ENCODE measurements at regions not wholly inside any gene's neighbourhood (a gene's known extent, or its start where the extent isn't known, plus 50 kb on each side); places are given as distances from the start of the nearest gene placed in this dataset.

- DNase-seq (ENCODE audit: low read depth in 3 of 3, low spot score in 2 of 3): no peak
These were observed 115.0 kb upstream of the INPP4B start for GRCh38 chr4:142960867-142961644.

- DNase-seq (ENCODE audit: low read depth in 3 of 3, low spot score in 2 of 3): no peak
These were observed 115.8 kb upstream of the INPP4B start for GRCh38 chr4:142961866-142962265.

- no peak for DNase-seq (ENCODE audit: low read depth in 3 of 3, low spot score in 2 of 3)
These were observed 128.2 kb upstream of the INPP4B start for GRCh38 chr4:142974328-142974727.

GRCh38 chr4:142975618-142976017, 129.5 kb upstream of the INPP4B start:
- no peak for DNase-seq (ENCODE audit: low read depth in 3 of 3, low spot score in 2 of 3)

GRCh38 chr4:142976482-142976881, 130.4 kb upstream of the INPP4B start:
- no peak for DNase-seq (ENCODE audit: low read depth in 3 of 3, low spot score in 2 of 3)

GRCh38 chr4:142977182-142977581, 131.1 kb upstream of the INPP4B start:
- no peak for DNase-seq (ENCODE audit: low read depth in 3 of 3, low spot score in 2 of 3)

- DNase-seq (ENCODE audit: low read depth in 3 of 3, low spot score in 2 of 3): no peak
These were observed 137.0 kb upstream of the INPP4B start for GRCh38 chr4:142983065-142983464.

- DNase-seq (ENCODE audit: low read depth in 3 of 3, low spot score in 2 of 3): no peak
These were observed 137.5 kb upstream of the INPP4B start for GRCh38 chr4:142983589-142983988.

- no peak for DNase-seq (ENCODE audit: low read depth in 3 of 3, low spot score in 2 of 3)
These were observed 138.9 kb upstream of the INPP4B start for GRCh38 chr4:142984871-142985585.

- no peak for DNase-seq (ENCODE audit: low read depth in 3 of 3, low spot score in 2 of 3)
These were observed 168.5 kb upstream of the USP38 start for GRCh38 chr4:143016171-143016570.

- no peak for DNase-seq (ENCODE audit: low read depth in 3 of 3, low spot score in 2 of 3)
These were observed 167.5 kb upstream of the USP38 start for GRCh38 chr4:143017210-143017609.

- DNase-seq (ENCODE audit: low read depth in 3 of 3, low spot score in 2 of 3): no peak
These were observed 165.4 kb upstream of the USP38 start for GRCh38 chr4:143019351-143019750.

- no peak for DNase-seq (ENCODE audit: low read depth in 3 of 3, low spot score in 2 of 3)
These were observed 163.3 kb upstream of the USP38 start for GRCh38 chr4:143021384-143021783.

GRCh38 chr4:143023239-143023918, 161.3 kb upstream of the USP38 start:
- no peak for DNase-seq (ENCODE audit: low read depth in 3 of 3, low spot score in 2 of 3)

GRCh38 chr4:143025081-143025704, 159.5 kb upstream of the USP38 start:
- DNase-seq (ENCODE audit: low read depth in 3 of 3, low spot score in 2 of 3): no peak

- DNase-seq (ENCODE audit: low read depth in 3 of 3, low spot score in 2 of 3): no peak
These were observed 158.1 kb upstream of the USP38 start for GRCh38 chr4:143026459-143027170.

GRCh38 chr4:143035661-143036060, 149.1 kb upstream of the USP38 start:
- DNase-seq (ENCODE audit: low read depth in 3 of 3, low spot score in 2 of 3): no peak

GRCh38 chr4:143036443-143036842, 148.3 kb upstream of the USP38 start:
- no peak for DNase-seq (ENCODE audit: low read depth in 3 of 3, low spot score in 2 of 3)

- no peak for DNase-seq (ENCODE audit: low read depth in 3 of 3, low spot score in 2 of 3)
These were observed 138.3 kb upstream of the USP38 start for GRCh38 chr4:143046454-143046853.

- no peak for DNase-seq (ENCODE audit: low read depth in 3 of 3, low spot score in 2 of 3)
These were observed 137.8 kb upstream of the USP38 start for GRCh38 chr4:143046906-143047305.

- DNase-seq (ENCODE audit: low read depth in 3 of 3, low spot score in 2 of 3): no peak
These were observed 129.7 kb upstream of the USP38 start for GRCh38 chr4:143054971-143055370.
